ENCODE measurements at regions not wholly inside any gene's neighbourhood (a gene's known extent, or its start where the extent isn't known, plus 50 kb on each side); places are given as distances from the start of the nearest gene placed in this dataset.

- DNase-seq: no peak
Observed at GRCh38 chr2:147792966-147793617, 51.7 kb upstream of the ACVR2A start.

GRCh38 chr2:147790580-147790979, 54.2 kb upstream of the ACVR2A start:
- DNase-seq: no peak

- DNase-seq: no peak
Observed at GRCh38 chr2:147789720-147790119, 55.1 kb upstream of the ACVR2A start.

- no peak for DNase-seq
Observed at GRCh38 chr2:147789287-147789686, 55.5 kb upstream of the ACVR2A start.

- DNase-seq: no peak
Observed at GRCh38 chr2:147782141-147782930, 62.5 kb upstream of the ACVR2A start.

- no peak for DNase-seq
Observed at GRCh38 chr2:147779440-147779839, 65.4 kb upstream of the ACVR2A start.

- DNase-seq: no peak
Observed at GRCh38 chr2:147777394-147777793, 67.4 kb upstream of the ACVR2A start.

- no peak for DNase-seq
Observed at GRCh38 chr2:147774805-147775204, 70.0 kb upstream of the ACVR2A start.

GRCh38 chr2:147773479-147773878, 71.3 kb upstream of the ACVR2A start:
- no peak for DNase-seq

GRCh38 chr2:147772781-147773180, 72.0 kb upstream of the ACVR2A start:
- DNase-seq: no peak

- no peak for DNase-seq
Observed at GRCh38 chr2:147763861-147764260, 81.0 kb upstream of the ACVR2A start.

- no peak for DNase-seq
Observed at GRCh38 chr2:147760984-147761383, 83.8 kb upstream of the ACVR2A start.

GRCh38 chr2:147759536-147759935, 85.3 kb upstream of the ACVR2A start:
- no peak for DNase-seq

GRCh38 chr2:147758821-147759220, 86.0 kb upstream of the ACVR2A start:
- no peak for DNase-seq

- no peak for DNase-seq
Observed at GRCh38 chr2:147756069-147756468, 88.8 kb upstream of the ACVR2A start.

GRCh38 chr2:147740211-147740927, 104.5 kb upstream of the ACVR2A start:
- DNase-seq: no peak

- no peak for DNase-seq
Observed at GRCh38 chr2:147739508-147739907, 105.3 kb upstream of the ACVR2A start.

- DNase-seq: no peak
Observed at GRCh38 chr2:147718831-147719230, 126.0 kb upstream of the ACVR2A start.

- DNase-seq: no peak
Observed at GRCh38 chr2:147716906-147717305, 127.9 kb upstream of the ACVR2A start.

- DNase-seq: no peak
Observed at GRCh38 chr2:147715807-147716206, 129.0 kb upstream of the ACVR2A start.

GRCh38 chr2:147714582-147714981, 130.2 kb upstream of the ACVR2A start:
- no peak for DNase-seq

GRCh38 chr2:147713349-147713748, 131.5 kb upstream of the ACVR2A start:
- no peak for DNase-seq

GRCh38 chr2:147712051-147712450, 132.8 kb upstream of the ACVR2A start:
- DNase-seq: no peak

GRCh38 chr2:147711031-147711430, 133.8 kb upstream of the ACVR2A start:
- no peak for DNase-seq
